ENCODE measurements at regions not wholly inside any gene's neighbourhood (a gene's known extent, or its start where the extent isn't known, plus 50 kb on each side); places are given as distances from the start of the nearest gene placed in this dataset.

DNA sequence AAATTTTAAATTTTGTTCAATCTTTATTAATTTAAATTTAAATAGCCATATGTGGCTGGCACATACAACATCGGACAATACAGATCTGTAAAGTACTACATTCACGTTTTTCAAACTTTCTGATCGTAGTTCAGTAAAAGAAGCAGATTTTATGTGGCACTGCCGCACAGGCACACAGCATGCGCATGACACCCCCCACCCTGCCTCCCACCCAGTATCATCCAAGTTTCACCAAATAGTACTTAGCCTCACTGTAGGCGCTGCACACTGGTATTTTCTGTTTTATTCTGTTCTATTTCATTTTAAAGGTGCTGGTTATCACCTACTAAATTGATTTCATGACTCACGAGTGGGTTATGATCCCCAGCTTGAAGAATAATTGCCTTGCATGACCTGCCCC lies 159.9 kb downstream of the HIPK3 start:
- no peak for DNase-seq (ENCODE audit: low read depth in 2 of 2)

- no peak for DNase-seq (ENCODE audit: low read depth in 2 of 2)
These were observed 156.1 kb downstream of the HIPK3 start for GRCh38 chr11:33413301-33413700.

DNA sequence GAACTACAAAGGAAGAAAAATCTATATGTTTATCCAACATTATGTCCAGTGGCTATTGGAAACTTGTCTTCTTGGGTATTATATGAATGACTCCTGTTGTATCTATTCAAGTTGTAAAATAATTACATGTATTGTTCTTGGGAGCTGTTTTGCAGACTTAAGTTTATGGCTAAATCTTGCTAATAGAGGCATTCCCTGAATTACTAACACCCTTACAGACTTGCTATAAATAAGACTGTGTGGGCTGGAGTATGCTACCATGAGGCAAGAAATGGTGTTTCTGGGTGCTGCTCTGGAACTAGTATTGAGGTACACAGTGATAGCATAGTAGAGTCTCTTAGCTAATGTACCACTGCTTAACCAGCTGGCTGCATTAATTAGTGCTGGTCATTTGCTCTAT lies 155.1 kb downstream of the HIPK3 start:
- no peak for DNase-seq (ENCODE audit: low read depth in 2 of 2)

- DNase-seq (ENCODE audit: low read depth in 2 of 2): no peak
These were observed 154.6 kb downstream of the HIPK3 start for GRCh38 chr11:33411751-33412150.

- no peak for DNase-seq (ENCODE audit: low read depth in 2 of 2)
These were observed 153.0 kb downstream of the HIPK3 start for GRCh38 chr11:33410086-33410765.

Measured in lung microvascular endothelial cell (primary cell).